ENCODE measurements at regions not wholly inside any gene's neighbourhood (a gene's known extent, or its start where the extent isn't known, plus 50 kb on each side); places are given as distances from the start of the nearest gene placed in this dataset.

DNA sequence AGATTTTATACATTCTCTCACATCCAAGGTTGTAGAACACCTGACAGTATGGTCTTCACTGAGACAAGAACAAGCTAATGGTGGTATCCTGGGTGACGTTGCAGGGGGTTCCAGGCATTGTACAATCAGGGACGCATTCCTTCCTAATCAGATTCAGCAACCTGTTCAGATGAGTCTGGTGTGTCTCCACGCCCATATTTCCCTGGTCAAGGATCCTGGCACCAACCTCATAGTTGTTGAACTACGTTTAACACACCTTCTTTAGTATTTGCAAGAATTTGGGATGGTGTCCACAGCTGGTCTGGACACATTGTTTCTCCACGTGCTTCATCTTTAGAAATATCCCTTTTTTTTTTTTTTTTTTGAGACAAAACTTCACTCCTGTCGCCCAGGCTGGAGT lies 161.0 kb upstream of the CDYL start:
- no peak for TF ChIP-seq POLR2A (IDR thresholded peaks at IDR 0.05)
- TF ChIP-seq, protein P1, sequence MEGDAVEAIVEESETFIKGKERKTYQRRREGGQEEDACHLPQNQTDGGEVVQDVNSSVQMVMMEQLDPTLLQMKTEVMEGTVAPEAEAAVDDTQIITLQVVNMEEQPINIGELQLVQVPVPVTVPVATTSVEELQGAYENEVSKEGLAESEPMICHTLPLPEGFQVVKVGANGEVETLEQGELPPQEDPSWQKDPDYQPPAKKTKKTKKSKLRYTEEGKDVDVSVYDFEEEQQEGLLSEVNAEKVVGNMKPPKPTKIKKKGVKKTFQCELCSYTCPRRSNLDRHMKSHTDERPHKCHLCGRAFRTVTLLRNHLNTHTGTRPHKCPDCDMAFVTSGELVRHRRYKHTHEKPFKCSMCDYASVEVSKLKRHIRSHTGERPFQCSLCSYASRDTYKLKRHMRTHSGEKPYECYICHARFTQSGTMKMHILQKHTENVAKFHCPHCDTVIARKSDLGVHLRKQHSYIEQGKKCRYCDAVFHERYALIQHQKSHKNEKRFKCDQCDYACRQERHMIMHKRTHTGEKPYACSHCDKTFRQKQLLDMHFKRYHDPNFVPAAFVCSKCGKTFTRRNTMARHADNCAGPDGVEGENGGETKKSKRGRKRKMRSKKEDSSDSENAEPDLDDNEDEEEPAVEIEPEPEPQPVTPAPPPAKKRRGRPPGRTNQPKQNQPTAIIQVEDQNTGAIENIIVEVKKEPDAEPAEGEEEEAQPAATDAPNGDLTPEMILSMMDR (IDR thresholded peaks at IDR 0.05) = no peak
- no peak for TF ChIP-seq POLR2AphosphoS5 (IDR thresholded peaks at IDR 0.05)
- TF ChIP-seq EP300 (IDR thresholded peaks at IDR 0.05) = no peak

All from stomach (tissue), 4 donors.